ENCODE measurements at regions not wholly inside any gene's neighbourhood (a gene's known extent, or its start where the extent isn't known, plus 50 kb on each side); places are given as distances from the start of the nearest gene placed in this dataset.
"Not testable (repeated sequence)": the region's sequence is repeated elsewhere in the genome, so short reads cannot be mapped to it uniquely, and the experiment has no call there.

GRCh38 chr1:101185421-101185820 is 51.4 kb upstream of the S1PR1 start:
- DNase-seq: no peak

- no peak for DNase-seq
Observed at GRCh38 chr1:101183388-101183699, 53.5 kb upstream of the S1PR1 start.

- DNase-seq: no peak
Observed at GRCh38 chr1:101182627-101183387, 54.0 kb upstream of the S1PR1 start.

- no peak for DNase-seq
Observed at GRCh38 chr1:101181930-101182329, 54.9 kb upstream of the S1PR1 start.

GRCh38 chr1:101178688-101179491 is 57.9 kb upstream of the S1PR1 start:
- no peak for DNase-seq

GRCh38 chr1:101178341-101178687 is 58.5 kb upstream of the S1PR1 start:
- DNase-seq: no peak

GRCh38 chr1:101175886-101176285 is 60.9 kb upstream of the S1PR1 start:
- no peak for DNase-seq

- DNase-seq: no peak
Observed at GRCh38 chr1:101175466-101175865, 61.4 kb upstream of the S1PR1 start.

GRCh38 chr1:101174722-101175121 is 62.1 kb upstream of the S1PR1 start:
- no peak for DNase-seq

- DNase-seq: not testable (repeated sequence)
Observed at GRCh38 chr1:101174298-101174697, 62.5 kb upstream of the S1PR1 start.

- no peak for DNase-seq
Observed at GRCh38 chr1:101170506-101171050, 66.2 kb upstream of the S1PR1 start.

- DNase-seq: no peak
Observed at GRCh38 chr1:101167891-101168290, 68.9 kb upstream of the S1PR1 start.

- DNase-seq: no peak
Observed at GRCh38 chr1:101166583-101167120, 70.2 kb upstream of the S1PR1 start.

GRCh38 chr1:101165954-101166353 is 70.9 kb upstream of the S1PR1 start:
- DNase-seq: no peak

GRCh38 chr1:101165532-101165931 is 71.3 kb upstream of the S1PR1 start:
- DNase-seq: no peak

GRCh38 chr1:101164776-101165175 is 72.0 kb upstream of the S1PR1 start:
- no peak for DNase-seq

- no peak for DNase-seq
Observed at GRCh38 chr1:101162736-101163735, 73.8 kb upstream of the S1PR1 start.

- DNase-seq: no peak
Observed at GRCh38 chr1:101162300-101162699, 74.5 kb upstream of the S1PR1 start.

- no peak for DNase-seq
Observed at GRCh38 chr1:101161619-101162018, 75.2 kb upstream of the S1PR1 start.

- DNase-seq: no peak
Observed at GRCh38 chr1:101158424-101158823, 78.4 kb upstream of the S1PR1 start.

- DNase-seq: no peak
Observed at GRCh38 chr1:101154547-101154946, 82.3 kb upstream of the S1PR1 start.

- DNase-seq: no peak
Observed at GRCh38 chr1:101153692-101154091, 83.1 kb upstream of the S1PR1 start.

- no peak for DNase-seq
Observed at GRCh38 chr1:101152633-101153032, 84.2 kb upstream of the S1PR1 start.

Measured in activated T-cell treated with anti-CD3 and anti-CD28 coated beads, Interleukin-2, amount 50 U/mL, for 1 hour (primary cell).